GM18867 (cell line): ENCODE measurements at regions not wholly inside any gene's neighbourhood (a gene's known extent, or its start where the extent isn't known, plus 50 kb on each side); places are given as distances from the start of the nearest gene placed in this dataset.
"Not testable (repeated sequence)": the region's sequence is repeated elsewhere in the genome, so short reads cannot be mapped to it uniquely, and the experiment has no call there.

Experiments used
- ATAC-seq: cut with Tn5 transposase; IDR thresholded peaks from one replicate; pipeline ENCODE4 v1.9.1; 2021; ENCODE audit warnings: mild to moderate bottlenecking, moderate library complexity; ENCODE audit not compliant: unreplicated experiment

DNA sequence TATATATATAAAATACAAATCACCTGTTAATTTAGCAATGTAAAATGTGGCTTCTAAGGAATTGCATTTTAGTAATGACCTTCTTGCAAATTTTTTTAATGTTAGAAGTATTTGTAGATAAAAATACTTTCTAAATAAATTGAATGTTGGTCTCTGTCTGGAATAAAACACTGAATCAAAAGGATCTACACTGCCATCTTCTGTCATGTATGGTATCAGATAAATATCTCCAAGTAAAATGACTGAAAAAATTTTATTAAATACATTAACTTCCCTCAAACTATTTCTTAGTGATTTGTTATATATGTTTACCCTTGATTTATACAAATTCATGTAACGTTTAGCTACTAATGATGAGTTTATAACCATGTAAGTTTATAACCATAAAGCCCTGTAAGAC, 2029.3 kb downstream of the MRPL39 start:
- ATAC-seq: no peak

DNA sequence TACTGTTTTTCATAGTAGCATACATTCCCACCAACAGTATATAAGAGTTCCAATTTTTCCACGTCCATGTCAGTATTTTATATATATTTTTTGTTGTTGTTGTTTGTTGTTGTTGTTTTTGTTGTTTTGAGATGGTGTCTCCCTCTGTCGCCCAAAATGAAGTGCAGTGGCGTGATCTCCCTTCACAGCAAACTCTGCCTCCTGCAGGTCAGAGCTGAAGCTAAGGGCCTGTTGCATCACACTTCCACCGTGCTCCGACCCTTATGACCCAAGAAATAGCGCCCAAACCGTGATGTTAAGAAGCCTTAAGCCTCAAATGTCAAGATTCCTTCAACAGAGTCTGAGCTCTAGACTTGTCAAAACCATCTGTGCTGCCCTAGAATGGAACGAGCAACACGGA, 2032.3 kb downstream of the MRPL39 start:
- no peak for ATAC-seq

DNA sequence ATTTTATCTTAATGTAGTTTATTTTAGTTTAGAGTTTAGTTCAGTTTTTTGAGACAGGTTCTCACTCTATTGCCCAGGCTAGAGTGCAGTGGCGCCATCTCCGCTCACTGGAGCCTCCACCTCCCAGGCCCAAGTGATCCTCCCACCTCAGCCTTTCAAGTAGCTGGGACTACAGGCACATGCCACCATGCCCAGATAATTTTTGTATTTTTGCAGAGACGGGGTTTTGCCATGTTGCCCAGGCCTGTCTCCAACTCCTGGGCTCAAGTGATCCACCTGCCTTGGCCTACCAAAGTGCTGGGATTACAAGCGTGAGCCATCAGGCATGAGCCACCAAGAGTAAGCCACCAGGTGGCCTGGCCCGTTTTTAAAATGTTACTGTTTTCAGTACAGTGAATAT, 2058.4 kb downstream of the MRPL39 start:
- not testable (repeated sequence) for ATAC-seq

DNA sequence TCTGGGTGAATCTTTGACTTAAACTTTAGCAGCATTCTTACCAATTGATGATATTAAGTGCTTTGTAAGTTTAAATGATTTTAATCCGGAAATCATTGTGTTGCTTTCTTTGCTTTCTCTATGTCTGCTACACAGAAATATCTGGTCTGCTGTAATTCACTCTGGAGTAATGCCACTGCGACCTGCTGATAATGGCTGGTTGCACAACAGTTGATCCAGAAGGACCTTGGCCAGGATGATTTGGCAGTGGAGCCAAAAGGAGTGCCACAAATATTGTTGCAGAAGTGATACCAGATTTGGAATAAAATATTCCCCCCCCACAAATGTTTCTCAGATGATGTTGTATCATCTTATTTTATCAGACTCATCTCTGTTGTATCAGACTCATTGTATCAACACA, 2063.9 kb downstream of the MRPL39 start:
- no peak for ATAC-seq

DNA sequence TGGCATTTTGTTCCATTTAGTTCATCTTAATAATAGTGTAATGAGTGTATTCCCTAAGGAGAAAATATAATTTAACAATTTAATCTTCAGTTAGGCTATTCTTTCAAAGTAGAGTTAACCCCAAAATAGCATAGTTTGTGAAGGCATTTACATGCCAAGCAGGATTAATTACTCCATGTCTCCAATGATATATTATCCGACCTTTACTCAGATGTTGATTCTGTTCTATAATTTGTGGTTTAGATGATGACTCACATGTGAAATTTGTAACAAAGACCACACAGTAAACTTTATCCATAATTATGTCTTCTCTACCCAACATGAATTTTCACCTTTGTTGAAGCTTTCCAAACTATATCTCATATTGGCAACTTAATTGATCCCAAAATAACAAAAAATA, 2065.2 kb downstream of the MRPL39 start:
- ATAC-seq: no peak

DNA sequence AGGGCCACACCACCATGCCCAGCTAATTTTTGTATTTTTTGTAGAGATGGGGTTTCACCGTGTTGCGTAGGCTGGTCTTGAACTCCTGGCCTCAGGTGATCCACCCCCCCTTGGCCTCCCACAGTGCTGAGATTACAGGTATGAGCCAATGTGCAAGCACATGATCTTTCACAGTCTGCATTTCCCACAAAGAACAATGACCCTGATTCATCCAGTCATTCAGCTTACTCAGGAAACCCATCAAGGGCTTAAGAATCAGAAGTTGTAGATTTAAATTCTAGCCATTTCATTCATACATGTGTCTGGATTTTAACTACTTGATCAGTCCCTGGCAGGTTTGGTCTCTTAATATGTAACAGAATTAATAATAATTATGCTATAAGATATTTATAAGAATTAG, 2065.7 kb downstream of the MRPL39 start:
- ATAC-seq: no peak

DNA sequence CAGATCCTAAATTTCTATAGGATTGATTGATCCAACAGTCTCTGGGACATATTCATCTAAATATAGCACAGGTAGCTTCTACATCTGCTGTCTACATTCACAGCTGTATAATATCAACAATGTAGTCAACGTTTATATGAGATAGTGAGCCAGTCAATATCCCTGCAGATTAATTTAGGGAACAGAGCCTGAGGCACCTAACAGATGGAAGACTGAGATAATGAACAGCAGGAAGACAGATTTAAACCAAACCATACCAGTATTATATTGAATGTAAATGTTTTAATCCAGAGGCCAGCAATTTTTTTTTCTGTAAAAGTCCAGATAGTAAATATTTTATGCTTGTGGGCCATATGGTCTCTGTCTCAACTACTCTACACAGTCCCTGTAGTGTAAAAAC, 2072.4 kb downstream of the MRPL39 start:
- ATAC-seq: no peak

DNA sequence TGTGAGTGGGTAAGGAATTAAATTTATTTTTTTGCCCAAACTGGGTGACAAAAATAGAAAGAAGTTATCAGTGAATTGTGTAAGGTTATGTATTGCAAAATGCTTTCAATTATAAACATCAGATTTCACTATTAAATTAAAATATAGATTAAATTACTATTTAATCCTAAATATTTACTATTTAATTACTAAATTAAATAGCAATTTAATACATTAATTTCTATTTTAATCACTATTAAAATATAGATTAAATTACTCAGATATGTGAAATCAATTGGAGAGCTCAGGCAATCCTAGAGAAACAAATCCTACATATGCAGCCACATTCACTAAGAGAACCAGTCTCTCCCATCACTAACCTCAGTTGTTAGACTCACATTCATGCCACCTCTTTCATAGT, 2075.8 kb downstream of the MRPL39 start:
- ATAC-seq: no peak

DNA sequence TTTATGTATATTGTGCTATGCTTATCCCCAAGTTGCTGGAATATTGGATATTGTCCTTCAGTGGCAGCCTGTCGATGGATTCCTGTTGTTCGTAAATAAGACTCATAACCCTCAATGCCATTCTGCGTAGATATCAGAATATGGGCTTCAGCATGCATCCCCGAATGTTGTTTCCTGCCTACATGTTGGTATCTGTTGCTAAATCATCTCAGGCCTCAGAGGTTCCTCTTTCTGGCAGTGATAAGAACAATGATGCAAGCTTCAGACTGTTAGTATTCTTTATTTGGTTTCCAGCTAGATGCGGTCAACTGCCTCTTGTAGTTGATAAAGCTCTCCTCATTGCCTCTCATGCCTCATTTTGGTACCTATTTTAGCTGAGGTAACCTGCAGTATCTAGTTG, 2082.6 kb downstream of the MRPL39 start:
- ATAC-seq: no peak

DNA sequence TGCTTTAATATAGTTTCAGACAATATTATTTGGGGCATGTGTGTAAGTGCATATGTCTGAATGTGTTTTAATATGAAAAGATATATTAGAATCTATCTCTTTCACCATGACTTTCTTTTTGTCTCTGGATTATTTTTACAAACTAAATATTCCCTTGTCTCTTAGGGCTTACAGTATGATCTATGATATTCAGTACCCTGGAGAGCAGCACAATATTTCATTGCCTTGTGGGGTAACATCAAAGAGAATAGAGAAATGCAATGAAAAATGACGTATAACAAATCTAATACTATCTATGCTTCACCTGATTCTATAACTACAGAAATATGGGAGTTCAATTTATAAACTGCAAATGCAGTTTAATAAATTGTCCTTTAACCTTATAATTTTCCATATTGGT, 2084.5 kb downstream of the MRPL39 start:
- no peak for ATAC-seq

DNA sequence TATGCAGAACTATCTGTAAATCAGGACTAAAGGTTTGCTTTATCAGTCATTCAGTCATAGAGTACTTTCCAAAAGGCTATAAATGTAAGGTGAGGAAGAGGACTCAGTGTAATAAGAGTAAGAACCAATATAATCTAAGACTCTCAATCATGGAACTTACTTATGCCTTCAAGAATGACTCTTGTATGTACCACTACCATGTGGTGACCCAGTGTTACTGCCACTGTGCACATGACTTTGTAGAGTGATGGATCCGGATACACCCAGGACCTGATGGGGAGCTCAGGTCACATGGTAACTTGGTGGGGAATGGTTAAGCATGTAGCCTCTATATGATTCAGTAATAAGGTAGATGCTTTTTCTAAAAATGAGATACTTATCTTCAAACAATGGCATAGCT, 2099.8 kb downstream of the MRPL39 start:
- no peak for ATAC-seq

DNA sequence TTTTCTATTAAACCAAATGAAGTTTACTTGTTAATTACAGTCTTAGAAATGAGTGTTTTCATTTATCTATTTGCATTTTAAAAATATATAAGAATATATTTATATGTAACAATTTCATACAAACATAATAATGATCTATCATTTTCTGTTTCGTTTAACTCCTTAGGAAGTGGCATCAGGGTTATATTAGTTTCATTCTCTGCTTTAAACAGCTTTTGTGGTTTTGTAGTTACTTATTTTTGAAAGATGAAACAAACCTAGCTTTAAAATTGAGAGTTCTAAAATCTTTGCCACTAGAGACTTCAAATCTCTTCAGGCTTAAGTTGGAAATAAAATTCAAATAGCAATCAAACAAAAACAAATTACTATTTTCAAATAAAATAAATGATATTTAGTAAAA, 2110.6 kb downstream of the MRPL39 start:
- peak; percentile 92 for ATAC-seq

DNA sequence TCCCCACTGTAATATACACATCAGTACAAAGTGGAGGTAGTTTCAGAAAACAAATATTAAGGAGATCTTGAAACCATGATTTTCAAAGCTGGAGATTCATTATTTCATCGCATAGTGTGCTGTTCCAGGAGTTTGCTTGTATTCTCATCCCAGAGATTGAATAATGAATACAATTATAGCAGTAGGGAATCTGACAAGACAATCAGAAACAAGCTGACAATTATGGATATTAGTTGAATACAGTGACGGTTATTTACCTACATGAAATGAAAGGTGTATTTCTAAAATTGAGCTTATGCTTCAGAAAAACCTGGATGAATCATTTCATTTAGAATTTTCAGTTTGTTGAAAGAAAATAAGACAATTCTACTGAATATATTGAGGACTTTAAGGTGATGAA, 2119.0 kb downstream of the MRPL39 start:
- no peak for ATAC-seq

DNA sequence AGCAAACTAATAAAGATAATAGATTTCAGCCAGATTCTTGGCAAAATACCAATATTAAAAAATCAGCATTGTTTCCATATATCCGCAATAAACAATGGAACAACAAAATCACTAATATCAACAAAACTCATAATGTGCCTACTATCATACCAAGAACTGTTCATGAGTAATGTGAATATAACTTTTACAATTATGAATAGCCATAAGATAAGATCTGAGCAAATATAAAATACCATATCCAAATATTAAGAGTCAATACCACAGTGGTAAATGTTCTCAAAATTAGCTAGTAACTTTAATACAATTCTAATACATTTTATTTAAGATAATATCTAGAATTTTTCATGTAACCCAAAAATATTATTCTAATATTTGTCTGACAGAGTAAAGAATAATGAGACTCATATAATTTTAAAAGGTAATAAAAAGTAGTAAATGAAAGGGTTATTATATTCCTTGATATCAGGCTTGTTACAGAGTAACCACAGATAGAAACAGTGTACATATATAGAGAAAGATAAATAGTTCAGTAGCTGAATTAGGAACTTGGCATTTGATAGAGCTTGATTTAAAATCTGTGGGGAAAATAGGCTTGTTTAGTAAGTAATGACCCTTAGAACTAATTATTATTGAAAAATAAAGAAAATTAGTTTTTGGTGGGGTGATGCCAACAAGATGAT, 2126.6 kb downstream of the MRPL39 start:
- ATAC-seq: no peak

DNA sequence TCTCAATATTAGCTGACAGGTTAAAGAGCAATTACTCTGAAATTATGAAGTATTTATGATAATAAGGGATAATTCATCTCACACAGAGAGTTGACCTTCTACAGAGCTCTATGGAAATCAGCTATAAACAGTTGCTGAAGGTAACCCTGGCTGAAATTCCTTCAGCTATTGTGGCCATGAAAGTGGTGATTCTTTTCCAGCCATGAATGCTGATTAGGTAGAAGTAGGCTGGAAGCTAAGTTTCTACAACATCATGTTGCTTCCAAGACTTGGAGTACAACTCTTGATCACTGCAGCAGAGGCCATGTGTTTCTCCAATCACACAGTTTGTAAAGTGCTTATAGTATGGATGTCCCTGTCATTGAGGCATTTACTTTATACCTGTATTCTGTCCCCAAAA, 2128.9 kb downstream of the MRPL39 start:
- no peak for ATAC-seq

DNA sequence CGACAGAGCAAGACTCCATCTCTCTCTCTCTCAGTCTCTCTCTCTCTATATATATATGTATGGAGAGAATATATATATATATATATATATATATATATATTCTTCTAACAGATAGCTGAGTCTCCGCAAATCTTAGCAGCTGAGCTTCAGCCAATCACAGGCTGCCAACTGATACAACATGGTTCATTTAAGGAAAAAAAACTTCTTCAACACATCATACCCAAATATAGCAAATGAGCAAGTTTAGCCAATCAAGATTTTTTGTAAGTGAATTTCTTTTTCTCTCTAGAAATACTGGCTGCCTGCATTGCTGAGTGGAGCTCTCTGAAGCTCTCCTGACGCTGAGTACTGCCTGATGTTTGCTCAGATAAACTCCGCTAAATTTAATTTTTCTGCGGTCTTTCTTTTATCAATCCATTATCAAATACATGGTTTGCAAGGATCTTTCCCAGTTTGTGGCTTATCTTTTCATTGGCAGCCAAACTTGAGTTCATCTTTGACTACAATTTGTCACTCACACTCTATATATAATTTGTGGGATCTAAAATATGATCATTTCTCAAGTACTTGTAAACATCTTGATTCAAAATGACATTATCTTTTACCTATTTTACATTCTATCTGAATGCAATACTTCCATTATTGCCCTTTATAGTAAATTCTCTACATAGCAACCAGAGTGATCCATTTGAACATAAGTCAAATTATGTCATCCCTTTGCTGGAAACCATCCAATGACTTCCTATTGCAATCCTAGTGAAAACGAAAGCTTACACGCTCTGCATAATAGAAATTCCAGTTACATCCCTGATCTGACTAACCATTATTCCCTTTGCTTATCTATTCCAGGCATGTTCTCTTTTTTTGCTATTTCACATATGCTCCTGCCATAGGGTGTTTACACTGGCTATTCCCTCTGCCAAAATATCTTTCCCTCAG, 2131.7 kb downstream of the MRPL39 start:
- no peak for ATAC-seq

DNA sequence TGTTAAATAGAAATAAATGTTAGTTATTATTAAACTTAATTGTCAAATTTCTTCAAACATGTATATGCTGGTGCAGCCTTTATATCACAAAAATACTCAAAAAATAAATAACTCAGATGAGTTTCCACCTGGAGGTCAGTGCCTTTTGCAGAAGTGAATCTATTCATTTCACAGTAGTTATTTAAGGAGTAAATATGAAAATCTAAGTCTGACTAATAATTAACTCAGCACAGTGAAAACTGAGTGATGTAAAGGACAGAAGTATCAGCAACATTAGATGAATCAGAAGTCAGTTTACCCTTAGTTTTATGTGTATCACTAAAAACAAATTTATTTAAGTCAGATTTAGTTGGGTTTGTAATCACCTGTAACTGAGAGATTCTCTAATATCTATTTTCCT, 2135.4 kb downstream of the MRPL39 start:
- ATAC-seq: peak; percentile 91

DNA sequence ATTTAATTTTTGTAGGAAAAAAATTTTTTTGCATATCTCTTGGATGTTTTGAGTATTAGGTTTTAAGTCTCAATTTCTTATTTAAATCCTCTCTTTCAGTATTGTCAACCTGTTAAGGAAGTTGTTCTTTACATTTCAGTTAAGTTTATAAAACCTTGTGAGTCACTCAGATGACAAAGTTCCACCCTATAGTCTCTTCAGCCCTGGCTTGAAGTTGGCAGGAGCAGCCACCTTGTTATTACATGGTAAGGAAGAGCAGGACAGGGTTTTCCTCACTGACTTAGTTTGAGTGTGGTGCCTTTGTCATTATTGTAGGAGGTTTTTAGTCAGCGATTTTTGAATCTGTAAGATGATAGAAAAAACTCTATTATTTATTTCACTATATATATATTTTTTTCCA, 2143.9 kb downstream of the MRPL39 start:
- ATAC-seq: no peak

DNA sequence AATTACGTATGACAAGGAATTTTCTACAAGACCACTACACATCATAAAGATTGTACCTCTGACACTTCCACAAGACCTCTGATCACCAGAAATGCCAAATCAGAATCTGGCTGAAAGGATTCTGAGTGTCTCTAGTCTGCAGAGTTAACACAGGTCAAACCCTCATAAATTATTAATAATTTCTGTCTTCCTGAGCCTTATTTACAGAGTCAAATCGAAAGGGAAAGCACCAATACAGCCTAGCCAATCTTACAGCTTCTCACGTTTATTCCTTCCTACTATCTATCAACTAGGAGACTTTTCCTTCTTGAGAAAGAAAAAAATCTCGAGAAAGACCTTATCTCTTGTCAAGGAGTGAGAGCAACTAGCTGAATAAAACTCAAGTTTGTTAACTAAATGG, 2151.6 kb downstream of the MRPL39 start:
- ATAC-seq: peak; percentile 80

DNA sequence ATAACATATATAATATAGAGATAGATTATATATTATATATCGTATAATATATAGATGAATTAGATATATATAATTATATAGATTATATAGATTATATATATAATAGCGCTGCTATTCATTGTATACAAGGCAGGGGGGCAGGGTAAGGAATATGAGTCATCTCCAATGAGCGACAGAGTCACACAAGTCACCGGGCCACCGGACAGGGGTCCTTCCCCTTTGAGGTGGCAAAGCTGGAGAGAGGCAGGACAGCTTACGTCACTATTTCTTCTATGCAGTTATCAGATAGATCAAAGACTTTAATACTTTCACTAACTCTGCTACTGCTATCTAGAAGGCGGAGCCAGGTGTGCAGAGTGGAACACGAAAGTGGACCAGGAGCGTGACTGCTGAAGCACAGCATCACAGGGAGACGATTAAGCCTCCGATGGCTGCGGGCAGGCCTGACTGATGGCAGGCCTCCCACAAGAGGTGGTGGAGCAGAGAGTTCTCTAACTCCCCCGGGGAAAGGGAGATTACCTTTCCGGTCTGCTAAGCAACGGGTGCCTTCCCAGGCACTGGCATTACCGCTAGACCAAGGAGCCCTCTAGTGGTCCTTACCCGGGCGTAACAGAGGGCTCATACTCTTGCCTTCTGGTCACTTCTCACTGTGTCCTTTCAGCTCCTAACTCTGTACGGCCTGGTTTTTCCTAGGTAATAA, 2154.7 kb downstream of the MRPL39 start:
- peak; percentile 61 for ATAC-seq

DNA sequence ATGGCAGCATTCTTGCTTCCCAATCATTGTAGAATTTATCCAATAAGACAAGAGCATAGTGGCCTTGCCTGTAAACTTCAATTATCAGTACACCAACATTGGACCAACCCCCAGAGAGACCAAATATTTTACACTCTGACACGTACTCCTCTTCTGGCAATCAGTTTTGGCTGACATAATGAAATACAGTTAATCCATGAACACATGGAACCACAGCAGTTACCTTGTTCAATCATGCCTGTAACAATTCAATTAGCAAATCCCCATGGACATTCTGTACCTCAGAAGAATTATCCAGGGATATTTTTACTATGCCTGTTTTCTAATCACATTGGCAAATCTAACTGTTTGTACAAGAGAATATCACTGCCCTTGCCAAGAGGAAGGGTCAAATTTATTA, 2162.0 kb downstream of the MRPL39 start:
- no peak for ATAC-seq

DNA sequence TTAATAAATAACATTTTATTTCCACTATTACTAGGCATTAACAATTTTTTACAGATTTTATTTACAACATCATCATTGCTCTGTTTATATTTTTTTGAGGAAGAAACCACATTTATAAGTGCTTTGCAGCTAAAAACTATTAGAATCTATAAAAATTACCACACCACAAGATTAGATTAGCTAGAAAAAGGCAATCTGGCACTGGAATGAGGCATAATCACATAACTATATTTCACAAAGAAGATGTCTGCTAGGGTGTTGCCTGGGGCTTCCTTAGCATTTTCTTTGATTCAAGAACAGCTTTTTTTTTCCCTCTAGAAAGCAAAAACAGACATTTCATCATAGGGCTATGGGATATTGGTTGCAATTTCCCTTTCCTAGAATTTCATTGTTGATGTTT, 2169.2 kb downstream of the MRPL39 start:
- ATAC-seq: no peak
